Stimulated activated naive CD8-positive, alpha-beta T cell treated with anti-CD3 and anti-CD28 coated beads, Interleukin-15, Interleukin-2, amounts not matched to agents 100 U/mL and 50 U/mL, for 24 hours (primary cell): ENCODE measurements at regions not wholly inside any gene's neighbourhood (a gene's known extent, or its start where the extent isn't known, plus 50 kb on each side); places are given as distances from the start of the nearest gene placed in this dataset.
"Not testable (repeated sequence)": the region's sequence is repeated elsewhere in the genome, so short reads cannot be mapped to it uniquely, and the experiment has no call there.

Experiments used
- ATAC-seq: fragments of 150-1000 bp; cut with Tn5 transposase; one replicate; pipeline ENCODE4 v1.10.0; 2021
- DNase-seq: peaks from one replicate; pipeline ENCODE4 v3.0.0; 2021

DNA sequence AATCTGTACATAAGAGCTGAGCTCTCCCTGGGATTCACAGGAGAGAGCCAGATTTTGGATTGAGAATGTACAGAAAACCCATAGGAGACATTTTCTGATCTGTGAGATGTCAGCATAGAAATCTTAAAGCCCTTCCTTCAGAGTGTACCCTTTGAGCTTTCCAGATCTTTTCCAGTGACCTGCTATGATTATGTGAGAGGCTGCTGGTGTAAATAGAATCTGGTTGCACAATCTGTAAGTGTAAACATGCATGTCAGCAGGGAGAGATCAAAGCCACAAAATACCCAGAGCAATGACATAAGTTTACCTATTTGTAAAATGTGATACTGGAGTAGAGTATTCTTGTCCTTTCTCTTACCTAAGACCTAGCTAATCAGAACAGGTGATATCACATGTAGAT is 471.9 kb downstream of the FOXD4L5 start:
- not testable (repeated sequence) for DNase-seq, ATAC-seq

GRCh38 chr9:64778667-64779066 is 506.3 kb downstream of the FOXD4L5 start:
- not testable (repeated sequence) for DNase-seq, ATAC-seq

GRCh38 chr9:64776269-64776668 is 508.7 kb downstream of the FOXD4L5 start:
- not testable (repeated sequence) for ATAC-seq

DNA sequence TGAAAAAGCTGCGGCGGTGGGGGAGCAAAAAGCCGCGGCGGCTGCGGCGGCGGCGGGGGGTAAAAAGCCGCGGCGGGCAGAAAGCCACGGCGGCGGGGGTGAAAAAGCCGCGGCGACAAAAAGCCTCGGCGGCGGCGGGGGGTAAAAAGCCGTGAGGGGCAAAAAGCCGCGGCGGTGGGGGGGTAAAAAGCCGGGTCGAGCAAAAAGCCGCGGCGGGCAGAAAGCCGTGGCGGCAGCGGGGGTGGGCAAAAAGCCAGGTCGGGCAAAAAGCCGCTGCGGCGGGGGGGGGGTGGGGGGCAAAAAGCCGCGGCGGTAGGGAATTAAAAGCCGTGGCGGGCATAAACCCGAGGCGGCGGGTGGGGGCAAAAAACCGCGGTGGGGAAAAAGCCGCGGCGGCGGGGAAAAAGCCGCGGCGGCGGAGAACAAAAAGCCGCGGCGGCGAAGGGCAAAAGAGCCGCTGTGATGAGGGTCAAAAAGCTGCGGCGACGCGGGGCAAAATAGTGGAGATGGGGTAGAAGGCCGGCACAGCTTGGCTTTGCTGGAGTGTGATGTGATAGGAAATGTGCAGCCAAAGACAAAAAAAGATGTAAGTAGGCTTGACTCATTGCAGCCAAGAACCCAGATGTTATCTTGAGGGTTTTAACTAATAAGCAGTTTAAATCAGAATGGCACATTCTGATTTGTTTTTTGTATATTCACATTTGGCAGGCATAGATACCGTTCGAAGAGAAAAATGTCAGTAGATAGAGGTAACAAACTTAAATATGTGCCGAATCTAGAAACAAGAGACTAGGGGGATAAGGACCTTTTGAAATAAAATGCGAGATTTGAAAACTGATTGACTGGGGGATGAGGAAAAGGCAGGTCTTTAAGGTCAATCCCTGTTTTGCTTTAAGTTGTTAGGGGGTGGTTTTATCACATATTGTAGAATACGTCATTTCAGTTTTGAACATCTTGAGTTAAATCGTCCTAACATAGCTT is 509.9 kb downstream of the FOXD4L5 start:
- DNase-seq: peak; percentile 13
- ATAC-seq: not testable (repeated sequence)

More at GRCh38 chr9:64776269-64776668, 508.7 kb downstream of the FOXD4L5 start:
- not testable (repeated sequence) for DNase-seq

DNA sequence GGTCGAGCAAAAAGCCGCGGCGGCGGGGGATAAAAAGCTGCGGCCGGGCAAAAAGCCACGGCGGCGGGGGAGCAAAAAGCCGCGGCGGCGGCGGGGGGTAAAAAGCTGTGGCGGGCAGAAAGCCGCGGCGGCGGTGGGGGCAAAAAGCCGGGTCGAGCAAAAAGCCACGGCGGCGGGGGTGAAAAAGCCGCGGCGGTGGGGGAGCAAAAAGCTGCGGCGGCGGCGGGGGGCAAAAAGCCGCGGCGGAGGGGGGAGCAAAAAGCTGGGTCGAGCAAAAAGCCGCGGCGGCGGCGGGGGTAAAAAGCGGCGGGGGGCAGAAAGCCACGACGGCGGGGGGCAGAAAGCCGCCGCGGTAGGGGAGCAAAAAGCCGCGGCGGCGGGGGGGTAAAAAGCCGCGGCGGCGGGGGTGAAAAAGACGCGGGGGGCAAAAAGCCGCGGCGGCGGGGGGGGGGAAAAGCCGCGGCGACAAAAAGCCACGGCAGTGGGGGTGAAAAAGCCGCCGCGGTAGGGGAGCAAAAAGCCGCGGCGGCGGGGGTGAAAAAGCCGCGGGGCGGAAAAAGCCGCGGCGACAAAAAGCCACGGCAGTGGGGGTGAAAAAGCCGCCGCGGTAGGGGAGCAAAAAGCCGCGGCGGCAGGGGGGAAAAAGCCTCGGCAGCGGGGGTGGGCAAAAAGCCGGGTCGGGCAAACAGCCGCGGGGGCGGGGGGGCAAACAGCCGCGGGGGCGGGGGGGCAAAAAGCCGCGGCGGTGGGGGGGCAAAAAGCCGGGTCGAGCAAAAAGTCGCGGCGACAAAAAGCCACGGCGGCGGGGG is 510.8 kb downstream of the FOXD4L5 start:
- ATAC-seq: not testable (repeated sequence)
- DNase-seq: peak; percentile 3

GRCh38 chr9:64773491-64773931 is 511.5 kb downstream of the FOXD4L5 start:
- no peak for ATAC-seq
- peak; percentile 6 for DNase-seq

- ATAC-seq, DNase-seq: not testable (repeated sequence)
These were observed 512.2 kb downstream of the FOXD4L5 start for GRCh38 chr9:64772751-64773331.

- not testable (repeated sequence) for ATAC-seq, DNase-seq
These were observed 512.8 kb downstream of the FOXD4L5 start for GRCh38 chr9:64772123-64772736.
